ENCODE measurements at regions not wholly inside any gene's neighbourhood (a gene's known extent, or its start where the extent isn't known, plus 50 kb on each side); places are given as distances from the start of the nearest gene placed in this dataset.

DNA sequence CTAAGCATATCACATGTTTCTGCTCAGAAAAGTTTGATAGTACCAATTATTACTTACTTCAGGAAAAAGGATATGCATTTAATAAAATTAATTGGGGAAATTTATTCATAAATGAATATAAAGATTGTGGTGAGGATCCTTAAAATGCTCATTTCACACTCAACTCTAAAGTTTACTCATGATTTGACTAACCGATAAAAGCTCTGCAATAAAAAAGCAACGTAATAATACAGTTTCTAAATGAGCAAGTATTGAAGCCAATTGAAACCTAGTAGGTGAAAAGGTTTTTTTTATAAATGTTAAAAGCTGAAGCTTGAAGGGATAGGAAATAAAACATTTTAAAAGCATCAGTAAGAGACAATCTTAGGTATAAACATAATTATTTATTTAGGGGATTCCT is 308.3 kb upstream of the STEAP1 start (continued):
- TF ChIP-seq, protein P1, sequence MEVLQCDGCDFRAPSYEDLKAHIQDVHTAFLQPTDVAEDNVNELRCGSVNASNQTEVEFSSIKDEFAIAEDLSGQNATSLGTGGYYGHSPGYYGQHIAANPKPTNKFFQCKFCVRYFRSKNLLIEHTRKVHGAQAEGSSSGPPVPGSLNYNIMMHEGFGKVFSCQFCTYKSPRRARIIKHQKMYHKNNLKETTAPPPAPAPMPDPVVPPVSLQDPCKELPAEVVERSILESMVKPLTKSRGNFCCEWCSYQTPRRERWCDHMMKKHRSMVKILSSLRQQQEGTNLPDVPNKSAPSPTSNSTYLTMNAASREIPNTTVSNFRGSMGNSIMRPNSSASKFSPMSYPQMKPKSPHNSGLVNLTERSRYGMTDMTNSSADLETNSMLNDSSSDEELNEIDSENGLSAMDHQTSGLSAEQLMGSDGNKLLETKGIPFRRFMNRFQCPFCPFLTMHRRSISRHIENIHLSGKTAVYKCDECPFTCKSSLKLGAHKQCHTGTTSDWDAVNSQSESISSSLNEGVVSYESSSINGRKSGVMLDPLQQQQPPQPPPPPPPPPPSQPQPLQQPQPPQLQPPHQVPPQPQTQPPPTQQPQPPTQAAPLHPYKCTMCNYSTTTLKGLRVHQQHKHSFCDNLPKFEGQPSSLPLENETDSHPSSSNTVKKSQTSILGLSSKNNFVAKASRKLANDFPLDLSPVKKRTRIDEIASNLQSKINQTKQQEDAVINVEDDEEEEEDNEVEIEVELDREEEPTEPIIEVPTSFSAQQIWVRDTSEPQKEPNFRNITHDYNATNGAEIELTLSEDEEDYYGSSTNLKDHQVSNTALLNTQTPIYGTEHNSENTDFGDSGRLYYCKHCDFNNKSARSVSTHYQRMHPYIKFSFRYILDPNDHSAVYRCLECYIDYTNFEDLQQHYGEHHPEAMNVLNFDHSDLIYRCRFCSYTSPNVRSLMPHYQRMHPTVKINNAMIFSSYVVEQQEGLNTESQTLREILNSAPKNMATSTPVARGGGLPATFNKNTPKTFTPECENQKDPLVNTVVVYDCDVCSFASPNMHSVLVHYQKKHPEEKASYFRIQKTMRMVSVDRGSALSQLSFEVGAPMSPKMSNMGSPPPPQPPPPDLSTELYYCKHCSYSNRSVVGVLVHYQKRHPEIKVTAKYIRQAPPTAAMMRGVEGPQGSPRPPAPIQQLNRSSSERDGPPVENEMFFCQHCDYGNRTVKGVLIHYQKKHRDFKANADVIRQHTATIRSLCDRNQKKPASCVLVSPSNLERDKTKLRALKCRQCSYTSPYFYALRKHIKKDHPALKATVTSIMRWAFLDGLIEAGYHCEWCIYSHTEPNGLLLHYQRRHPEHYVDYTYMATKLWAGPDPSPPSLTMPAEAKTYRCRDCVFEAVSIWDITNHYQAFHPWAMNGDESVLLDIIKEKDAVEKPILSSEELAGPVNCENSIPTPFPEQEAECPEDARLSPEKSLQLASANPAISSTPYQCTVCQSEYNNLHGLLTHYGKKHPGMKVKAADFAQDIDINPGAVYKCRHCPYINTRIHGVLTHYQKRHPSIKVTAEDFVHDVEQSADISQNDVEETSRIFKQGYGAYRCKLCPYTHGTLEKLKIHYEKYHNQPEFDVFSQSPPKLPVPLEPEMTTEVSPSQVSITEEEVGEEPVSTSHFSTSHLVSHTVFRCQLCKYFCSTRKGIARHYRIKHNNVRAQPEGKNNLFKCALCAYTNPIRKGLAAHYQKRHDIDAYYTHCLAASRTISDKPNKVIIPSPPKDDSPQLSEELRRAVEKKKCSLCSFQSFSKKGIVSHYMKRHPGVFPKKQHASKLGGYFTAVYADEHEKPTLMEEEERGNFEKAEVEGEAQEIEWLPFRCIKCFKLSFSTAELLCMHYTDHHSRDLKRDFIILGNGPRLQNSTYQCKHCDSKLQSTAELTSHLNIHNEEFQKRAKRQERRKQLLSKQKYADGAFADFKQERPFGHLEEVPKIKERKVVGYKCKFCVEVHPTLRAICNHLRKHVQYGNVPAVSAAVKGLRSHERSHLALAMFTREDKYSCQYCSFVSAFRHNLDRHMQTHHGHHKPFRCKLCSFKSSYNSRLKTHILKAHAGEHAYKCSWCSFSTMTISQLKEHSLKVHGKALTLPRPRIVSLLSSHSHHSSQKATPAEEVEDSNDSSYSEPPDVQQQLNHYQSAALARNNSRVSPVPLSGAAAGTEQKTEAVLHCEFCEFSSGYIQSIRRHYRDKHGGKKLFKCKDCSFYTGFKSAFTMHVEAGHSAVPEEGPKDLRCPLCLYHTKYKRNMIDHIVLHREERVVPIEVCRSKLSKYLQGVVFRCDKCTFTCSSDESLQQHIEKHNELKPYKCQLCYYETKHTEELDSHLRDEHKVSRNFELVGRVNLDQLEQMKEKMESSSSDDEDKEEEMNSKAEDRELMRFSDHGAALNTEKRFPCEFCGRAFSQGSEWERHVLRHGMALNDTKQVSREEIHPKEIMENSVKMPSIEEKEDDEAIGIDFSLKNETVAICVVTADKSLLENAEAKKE (CRISPR knock-in tag; IDR thresholded peaks at IDR 0.05): no peak
- TF ChIP-seq, protein P2, sequence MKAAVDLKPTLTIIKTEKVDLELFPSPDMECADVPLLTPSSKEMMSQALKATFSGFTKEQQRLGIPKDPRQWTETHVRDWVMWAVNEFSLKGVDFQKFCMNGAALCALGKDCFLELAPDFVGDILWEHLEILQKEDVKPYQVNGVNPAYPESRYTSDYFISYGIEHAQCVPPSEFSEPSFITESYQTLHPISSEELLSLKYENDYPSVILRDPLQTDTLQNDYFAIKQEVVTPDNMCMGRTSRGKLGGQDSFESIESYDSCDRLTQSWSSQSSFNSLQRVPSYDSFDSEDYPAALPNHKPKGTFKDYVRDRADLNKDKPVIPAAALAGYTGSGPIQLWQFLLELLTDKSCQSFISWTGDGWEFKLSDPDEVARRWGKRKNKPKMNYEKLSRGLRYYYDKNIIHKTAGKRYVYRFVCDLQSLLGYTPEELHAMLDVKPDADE (IDR thresholded peaks at IDR 0.05): no peak
- TF ChIP-seq EZH2phosphoT487 (IDR thresholded peaks at IDR 0.05; ENCODE audit: unreplicated experiment) (no peak), EZH2 (IDR thresholded peaks at IDR 0.05; ENCODE audit: low read depth, unreplicated experiment) (no peak), POLR2AphosphoS5 (IDR thresholded peaks at IDR 0.05; ENCODE audit: low read depth) (no peak), ZNF331 (CRISPR knock-in tag; IDR thresholded peaks at IDR 0.05; ENCODE audit: low read depth) (no peak), STAT1 (IDR thresholded peaks at IDR 0.05; ENCODE audit: unreplicated experiment) (no peak)
- TF ChIP-seq, protein P3, sequence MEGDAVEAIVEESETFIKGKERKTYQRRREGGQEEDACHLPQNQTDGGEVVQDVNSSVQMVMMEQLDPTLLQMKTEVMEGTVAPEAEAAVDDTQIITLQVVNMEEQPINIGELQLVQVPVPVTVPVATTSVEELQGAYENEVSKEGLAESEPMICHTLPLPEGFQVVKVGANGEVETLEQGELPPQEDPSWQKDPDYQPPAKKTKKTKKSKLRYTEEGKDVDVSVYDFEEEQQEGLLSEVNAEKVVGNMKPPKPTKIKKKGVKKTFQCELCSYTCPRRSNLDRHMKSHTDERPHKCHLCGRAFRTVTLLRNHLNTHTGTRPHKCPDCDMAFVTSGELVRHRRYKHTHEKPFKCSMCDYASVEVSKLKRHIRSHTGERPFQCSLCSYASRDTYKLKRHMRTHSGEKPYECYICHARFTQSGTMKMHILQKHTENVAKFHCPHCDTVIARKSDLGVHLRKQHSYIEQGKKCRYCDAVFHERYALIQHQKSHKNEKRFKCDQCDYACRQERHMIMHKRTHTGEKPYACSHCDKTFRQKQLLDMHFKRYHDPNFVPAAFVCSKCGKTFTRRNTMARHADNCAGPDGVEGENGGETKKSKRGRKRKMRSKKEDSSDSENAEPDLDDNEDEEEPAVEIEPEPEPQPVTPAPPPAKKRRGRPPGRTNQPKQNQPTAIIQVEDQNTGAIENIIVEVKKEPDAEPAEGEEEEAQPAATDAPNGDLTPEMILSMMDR (conservative IDR thresholded peaks at IDR 0.05; ENCODE audit: low read depth in 2 of 2): no peak
